ENCODE measurements at regions not wholly inside any gene's neighbourhood (a gene's known extent, or its start where the extent isn't known, plus 50 kb on each side); places are given as distances from the start of the nearest gene placed in this dataset.

- TF ChIP-seq CTCF (IDR thresholded peaks at IDR 0.05; ENCODE audit: low read length) (no peak), EZH2 (IDR thresholded peaks at IDR 0.05; ENCODE audit: borderline replicate concordance, low read length) (no peak)
Measured at GRCh38 chr3:168624195-168624594, 528.5 kb upstream of the GOLIM4 start.
